Neutrophil (primary cell): ENCODE measurements at regions not wholly inside any gene's neighbourhood (a gene's known extent, or its start where the extent isn't known, plus 50 kb on each side); places are given as distances from the start of the nearest gene placed in this dataset.

Source experiments
- H3K27ac ChIP-seq: fragments of 200-600 bp; sonication (generic); 2 replicates; pipeline ENCODE4 v1.5.1; 2016; ENCODE audit warnings: mild to moderate bottlenecking, moderate library complexity
- H3K27me3 ChIP-seq: fragments of 200-600 bp; sonication (generic); 2 replicates; pipeline ENCODE4 v1.6.0; 2016; ENCODE audit warnings: mild to moderate bottlenecking
- H3K36me3 ChIP-seq: fragments of 200-600 bp; sonication (generic); 2 replicates; pipeline ENCODE4 v1.5.1; 2017
- H3K4me1 ChIP-seq, 2 experiments: fragments of 200-600 bp in 1 of 2; sonication (generic) in 1 of 2; 1 replicate in 1 of 2; 2 replicates in 1 of 2; pipeline versions ENCODE4 v1.5.1 to v1.6.1; 2013 to 2016; ENCODE audit warnings: low read depth in 1 of 2, low read length in 1 of 2, mild to moderate bottlenecking in 1 of 2, moderate library complexity in 1 of 2; ENCODE audit not compliant: control insufficient read depth in 1 of 2, insufficient read depth in 1 of 2
- H3K4me3 ChIP-seq, 2 experiments: fragments of 200-600 bp in 1 of 2; sonication (generic) in 1 of 2; 1 replicate in 1 of 2; 2 replicates in 1 of 2; pipeline ENCODE4 v1.5.1; 2013 to 2016; ENCODE audit warnings: low read depth in 1 of 2, low read length in 1 of 2, mild to moderate bottlenecking in 1 of 2, moderate library complexity in 1 of 2
- H3K9me3 ChIP-seq: fragments of 200-600 bp; sonication (generic); 2 replicates; pipeline ENCODE4 v1.5.1; 2016
- TF ChIP-seq, protein P1 (sequence below): fragments of 200-600 bp; sonication (generic); IDR thresholded peaks from 2 replicates; pipeline ENCODE4 v1.5.1; 2016; ENCODE audit warnings: antibody characterized with exemption

GRCh38 chr2:134134827-134135226 lies 119.0 kb upstream of the MGAT5 start:
- Histone ChIP-seq H3K4me1 (peaks cover 20 to 23% of the 10 kb centered on the region in 2 experiments), H3K36me3 (no peaks in the 10 kb centered on the region), H3K27me3 (no peaks in the 10 kb centered on the region), H3K27ac (no peak overlapping the region), H3K4me3 (no peak overlapping the region), H3K9me3 (no peaks in the 10 kb centered on the region)
- TF ChIP-seq, protein P1, sequence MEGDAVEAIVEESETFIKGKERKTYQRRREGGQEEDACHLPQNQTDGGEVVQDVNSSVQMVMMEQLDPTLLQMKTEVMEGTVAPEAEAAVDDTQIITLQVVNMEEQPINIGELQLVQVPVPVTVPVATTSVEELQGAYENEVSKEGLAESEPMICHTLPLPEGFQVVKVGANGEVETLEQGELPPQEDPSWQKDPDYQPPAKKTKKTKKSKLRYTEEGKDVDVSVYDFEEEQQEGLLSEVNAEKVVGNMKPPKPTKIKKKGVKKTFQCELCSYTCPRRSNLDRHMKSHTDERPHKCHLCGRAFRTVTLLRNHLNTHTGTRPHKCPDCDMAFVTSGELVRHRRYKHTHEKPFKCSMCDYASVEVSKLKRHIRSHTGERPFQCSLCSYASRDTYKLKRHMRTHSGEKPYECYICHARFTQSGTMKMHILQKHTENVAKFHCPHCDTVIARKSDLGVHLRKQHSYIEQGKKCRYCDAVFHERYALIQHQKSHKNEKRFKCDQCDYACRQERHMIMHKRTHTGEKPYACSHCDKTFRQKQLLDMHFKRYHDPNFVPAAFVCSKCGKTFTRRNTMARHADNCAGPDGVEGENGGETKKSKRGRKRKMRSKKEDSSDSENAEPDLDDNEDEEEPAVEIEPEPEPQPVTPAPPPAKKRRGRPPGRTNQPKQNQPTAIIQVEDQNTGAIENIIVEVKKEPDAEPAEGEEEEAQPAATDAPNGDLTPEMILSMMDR: no peak

DNA sequence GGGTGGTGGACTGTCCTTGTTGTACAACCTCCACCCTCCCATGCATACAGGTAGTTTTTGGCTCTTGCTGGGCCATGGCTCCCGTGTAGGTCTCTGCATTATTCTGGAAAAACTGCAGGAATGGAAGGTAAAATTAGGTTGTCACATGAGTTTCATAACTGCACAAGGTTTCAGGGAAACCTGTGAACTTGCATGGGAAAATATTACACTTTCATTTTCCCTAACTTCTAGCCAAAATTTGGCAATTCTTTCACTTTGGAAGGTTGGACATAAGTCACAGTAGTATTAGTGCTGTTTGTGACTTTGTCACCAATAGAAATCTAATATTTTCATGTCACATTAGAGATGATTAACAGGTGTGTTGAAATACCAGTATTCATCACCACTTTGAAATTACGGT lies 118.1 kb upstream of the MGAT5 start:
- H3K27me3 ChIP-seq: no peaks in the 10 kb centered on the region
- peaks cover 20 to 23% of the 10 kb centered on the region in 2 experiments for H3K4me1 ChIP-seq
- no peak overlapping the region for H3K4me3 ChIP-seq
- no peaks in the 10 kb centered on the region for H3K36me3 ChIP-seq
- no peaks in the 10 kb centered on the region for H3K9me3 ChIP-seq
- TF ChIP-seq, protein P1: no peak
- no peak overlapping the region for H3K27ac ChIP-seq

DNA sequence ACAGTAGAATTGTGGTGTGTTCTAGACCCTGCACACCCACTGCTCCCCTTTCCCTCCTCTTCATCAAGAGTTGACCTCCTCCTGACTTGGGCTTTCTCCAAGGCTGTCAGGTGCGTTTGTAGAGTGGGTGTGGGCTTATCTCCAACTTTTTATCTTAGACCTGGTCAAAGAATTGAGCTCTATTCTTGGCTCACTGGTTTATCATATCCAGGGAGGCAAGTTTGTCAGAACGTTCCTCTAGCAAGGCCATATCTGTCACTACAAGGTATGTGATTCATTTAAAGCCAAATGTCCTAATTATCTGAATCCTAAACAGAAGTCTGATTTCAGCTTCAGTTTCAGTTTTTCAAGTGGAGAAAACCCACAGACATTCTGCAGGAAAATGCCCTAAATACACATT lies 117.1 kb upstream of the MGAT5 start:
- Histone ChIP-seq H3K9me3 (no peaks in the 10 kb centered on the region), H3K4me1 (peaks cover 20 to 23% of the 10 kb centered on the region in 2 experiments), H3K27ac (peak overlapping the region; percentile 68), H3K4me3 (peak overlapping the region; percentile 49 to 54), H3K27me3 (no peaks in the 10 kb centered on the region), H3K36me3 (no peaks in the 10 kb centered on the region)
- TF ChIP-seq, protein P1: no peak

GRCh38 chr2:134137182-134137611 lies 116.7 kb upstream of the MGAT5 start:
- Histone ChIP-seq H3K27ac (peak overlapping the region; percentile 68), H3K27me3 (no peaks in the 10 kb centered on the region), H3K4me3 (peak overlapping the region; percentile 49 to 54), H3K9me3 (no peaks in the 10 kb centered on the region), H3K36me3 (no peaks in the 10 kb centered on the region), H3K4me1 (peaks cover 20 to 23% of the 10 kb centered on the region in 2 experiments)
- TF ChIP-seq, protein P1: no peak

GRCh38 chr2:134138115-134138514 lies 115.8 kb upstream of the MGAT5 start:
- H3K27me3 ChIP-seq: no peaks in the 10 kb centered on the region
- no peaks in the 10 kb centered on the region for H3K9me3 ChIP-seq
- H3K36me3 ChIP-seq: no peaks in the 10 kb centered on the region
- TF ChIP-seq, protein P1: no peak
- peak overlapping the region; percentile 68 for H3K27ac ChIP-seq
- H3K4me1 ChIP-seq: peaks cover 20 to 23% of the 10 kb centered on the region in 2 experiments
- H3K4me3 ChIP-seq: no peak overlapping the region

- Histone ChIP-seq H3K36me3 (no peaks in the 10 kb centered on the region), H3K9me3 (no peaks in the 10 kb centered on the region), H3K27me3 (no peaks in the 10 kb centered on the region), H3K4me3 (no peak overlapping the region), H3K4me1 (peaks cover 20 to 23% of the 10 kb centered on the region in 2 experiments), H3K27ac (no peak overlapping the region)
- TF ChIP-seq, protein P1: no peak
These were observed 114.3 kb upstream of the MGAT5 start for GRCh38 chr2:134139611-134140010.
